DND-41 (cell line): ENCODE measurements at regions not wholly inside any gene's neighbourhood (a gene's known extent, or its start where the extent isn't known, plus 50 kb on each side); places are given as distances from the start of the nearest gene placed in this dataset.

Experiments used
- CTCF ChIP-seq: IDR thresholded peaks from 2 replicates; pipeline ENCODE4 v1.5.1; 2012; ENCODE audit warnings: borderline replicate concordance, low read length, moderate library complexity, mild to moderate bottlenecking; ENCODE audit not compliant: poor library complexity, severe bottlenecking; ENCODE audit errors: extremely low read depth
- EZH2 ChIP-seq: IDR thresholded peaks from 3 replicates; pipeline ENCODE4 v1.6.1; 2012; ENCODE audit warnings: borderline replicate concordance, low read depth, mild to moderate bottlenecking, moderate library complexity, low read length, inconsistent platforms; ENCODE audit not compliant: severe bottlenecking

GRCh38 chr19:28500296-28500695 lies 712.7 kb downstream of the UQCRFS1 start:
- TF ChIP-seq CTCF (no peak), EZH2 (no peak)
